ENCODE measurements at regions not wholly inside any gene's neighbourhood (a gene's known extent, or its start where the extent isn't known, plus 50 kb on each side); places are given as distances from the start of the nearest gene placed in this dataset.

DNA sequence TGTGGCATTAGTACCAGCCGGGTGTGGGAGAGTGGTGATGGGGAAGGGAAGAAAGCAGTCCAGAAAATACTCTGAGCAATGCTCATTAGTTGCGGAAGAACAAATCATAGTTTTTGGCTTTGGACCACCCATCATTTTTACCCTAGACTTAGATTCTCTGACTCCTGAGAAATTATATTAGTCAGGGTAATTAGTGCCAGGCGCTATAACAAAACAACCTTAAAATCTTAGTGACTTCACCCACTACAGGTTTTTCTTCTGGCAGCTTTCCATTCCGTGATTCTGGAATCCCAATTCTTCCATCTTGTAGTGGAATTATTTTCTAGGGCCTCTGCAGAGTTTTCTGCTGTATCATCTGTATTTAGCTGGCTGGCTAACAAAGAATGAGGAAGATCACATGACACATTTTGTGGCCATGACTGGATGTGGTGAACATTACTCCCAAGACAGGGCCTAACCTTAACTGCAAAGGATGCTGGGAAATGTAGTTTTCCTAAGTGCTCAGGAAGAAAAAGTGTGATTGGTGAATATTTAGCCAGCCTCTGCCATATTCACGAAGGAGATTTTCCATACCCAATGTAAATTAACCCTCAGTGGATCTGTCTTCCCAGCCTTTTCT is 373.0 kb upstream of the MEF2C start:
- peak; percentile 51 for DNase-seq
- no peak overlapping the region for H3K27ac ChIP-seq (ENCODE audit: low read length)
- H4K20me1 ChIP-seq (ENCODE audit: low read length): no peaks in the 10 kb centered on the region
- no TSS peak for BruUV-seq (replicated peaks)
- H3K4me2 ChIP-seq (ENCODE audit: low read length): no peak overlapping the region
- ChIA-PET POLR2A (ENCODE audit: unreplicated experiment) (no interaction called here), CTCF (no interaction called here)
- no peak overlapping the region for H2AFZ ChIP-seq (ENCODE audit: low read length)
- no peak for TF ChIP-seq EZH2phosphoT487 (IDR thresholded peaks at IDR 0.05; ENCODE audit: borderline replicate concordance, low read length)
- TF ChIP-seq, protein P1, sequence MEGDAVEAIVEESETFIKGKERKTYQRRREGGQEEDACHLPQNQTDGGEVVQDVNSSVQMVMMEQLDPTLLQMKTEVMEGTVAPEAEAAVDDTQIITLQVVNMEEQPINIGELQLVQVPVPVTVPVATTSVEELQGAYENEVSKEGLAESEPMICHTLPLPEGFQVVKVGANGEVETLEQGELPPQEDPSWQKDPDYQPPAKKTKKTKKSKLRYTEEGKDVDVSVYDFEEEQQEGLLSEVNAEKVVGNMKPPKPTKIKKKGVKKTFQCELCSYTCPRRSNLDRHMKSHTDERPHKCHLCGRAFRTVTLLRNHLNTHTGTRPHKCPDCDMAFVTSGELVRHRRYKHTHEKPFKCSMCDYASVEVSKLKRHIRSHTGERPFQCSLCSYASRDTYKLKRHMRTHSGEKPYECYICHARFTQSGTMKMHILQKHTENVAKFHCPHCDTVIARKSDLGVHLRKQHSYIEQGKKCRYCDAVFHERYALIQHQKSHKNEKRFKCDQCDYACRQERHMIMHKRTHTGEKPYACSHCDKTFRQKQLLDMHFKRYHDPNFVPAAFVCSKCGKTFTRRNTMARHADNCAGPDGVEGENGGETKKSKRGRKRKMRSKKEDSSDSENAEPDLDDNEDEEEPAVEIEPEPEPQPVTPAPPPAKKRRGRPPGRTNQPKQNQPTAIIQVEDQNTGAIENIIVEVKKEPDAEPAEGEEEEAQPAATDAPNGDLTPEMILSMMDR (conservative IDR thresholded peaks at IDR 0.05; ENCODE audit: low read depth, low read length): no peak
- TF ChIP-seq EZH2 (IDR thresholded peaks at IDR 0.05; ENCODE audit: low read length, unreplicated experiment): no peak
- H3K36me3 ChIP-seq (ENCODE audit: low read depth, low read length): no peaks in the 10 kb centered on the region
- no peaks in the 10 kb centered on the region for H3K79me2 ChIP-seq (ENCODE audit: low read length)
- no peak overlapping the region for H3K4me3 ChIP-seq (ENCODE audit: low read length)
- H3K9me3 ChIP-seq (ENCODE audit: low read length): no peaks in the 10 kb centered on the region
- H3K4me1 ChIP-seq (ENCODE audit: insufficient read depth, low read length): no peaks in the 10 kb centered on the region
- no peak for ATAC-seq
- no peaks in the 10 kb centered on the region for H3K9me2 ChIP-seq (replicated peaks; ENCODE audit: low read length)
- intact Hi-C loops (cut with micrococcal nuclease): no loop called here
- no peaks in the 10 kb centered on the region for H3F3A ChIP-seq (ENCODE audit: low read length, unreplicated experiment)
- H3K27me3 ChIP-seq (ENCODE audit: low read length): no peaks in the 10 kb centered on the region
- H3K9ac ChIP-seq (ENCODE audit: low read length): no peak overlapping the region

DNA sequence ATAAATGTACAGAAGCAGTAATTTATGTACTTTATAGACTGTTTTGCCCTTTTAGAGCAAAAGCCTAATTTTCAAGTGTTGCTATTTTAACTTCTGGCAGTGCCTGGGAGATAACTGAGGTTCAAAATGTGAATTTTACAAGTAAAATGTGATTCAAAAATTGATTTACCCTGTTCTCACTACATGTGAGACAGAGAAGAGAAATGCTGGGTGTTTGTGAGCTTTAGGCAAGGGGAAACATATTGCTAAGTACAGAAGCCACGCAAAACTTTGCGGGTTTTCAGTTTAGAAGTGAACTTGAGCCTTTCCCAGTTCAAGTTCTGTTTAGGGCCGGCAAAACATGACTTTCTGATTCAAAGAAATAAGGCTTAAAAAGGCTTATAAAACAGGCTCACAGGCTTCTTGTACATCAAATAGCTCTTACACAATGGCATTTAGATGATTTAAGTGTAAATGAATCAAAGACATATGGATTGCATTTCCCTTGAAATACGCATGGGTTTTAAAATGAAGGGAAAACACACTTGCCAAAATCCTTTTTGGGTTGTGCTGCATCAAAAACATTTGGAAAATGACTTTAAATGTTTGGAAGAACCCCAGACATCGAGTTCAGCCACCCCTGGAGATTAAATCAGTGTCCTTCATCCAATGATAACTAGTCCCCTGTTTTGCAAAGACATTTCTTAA is 370.8 kb upstream of the MEF2C start:
- no peaks in the 10 kb centered on the region for H3F3A ChIP-seq (ENCODE audit: low read length, unreplicated experiment)
- TF ChIP-seq, protein P1 (conservative IDR thresholded peaks at IDR 0.05; ENCODE audit: low read depth, low read length): no peak
- TF ChIP-seq EZH2 (IDR thresholded peaks at IDR 0.05; ENCODE audit: low read length, unreplicated experiment) (no peak), EZH2phosphoT487 (IDR thresholded peaks at IDR 0.05; ENCODE audit: borderline replicate concordance, low read length) (no peak)
- no TSS peak for BruUV-seq (replicated peaks)
- no peak overlapping the region for H3K9ac ChIP-seq (ENCODE audit: low read length)
- ChIA-PET POLR2A (ENCODE audit: unreplicated experiment) (no interaction called here), CTCF (no interaction called here)
- no peak overlapping the region for H3K27ac ChIP-seq (ENCODE audit: low read length)
- no peaks in the 10 kb centered on the region for H3K9me2 ChIP-seq (replicated peaks; ENCODE audit: low read length)
- DNase-seq (no peak), ATAC-seq (no peak)
- H3K79me2 ChIP-seq (ENCODE audit: low read length): no peaks in the 10 kb centered on the region
- no peaks in the 10 kb centered on the region for H3K27me3 ChIP-seq (ENCODE audit: low read length)
- H4K20me1 ChIP-seq (ENCODE audit: low read length): no peaks in the 10 kb centered on the region
- H3K4me2 ChIP-seq (ENCODE audit: low read length): no peak overlapping the region
- no peaks in the 10 kb centered on the region for H3K9me3 ChIP-seq (ENCODE audit: low read length)
- H3K4me3 ChIP-seq (ENCODE audit: low read length): no peak overlapping the region
- intact Hi-C loops (cut with micrococcal nuclease): no loop called here
- H3K36me3 ChIP-seq (ENCODE audit: low read depth, low read length): no peaks in the 10 kb centered on the region
- H2AFZ ChIP-seq (ENCODE audit: low read length): no peak overlapping the region
- H3K4me1 ChIP-seq (ENCODE audit: insufficient read depth, low read length): no peaks in the 10 kb centered on the region

DNA sequence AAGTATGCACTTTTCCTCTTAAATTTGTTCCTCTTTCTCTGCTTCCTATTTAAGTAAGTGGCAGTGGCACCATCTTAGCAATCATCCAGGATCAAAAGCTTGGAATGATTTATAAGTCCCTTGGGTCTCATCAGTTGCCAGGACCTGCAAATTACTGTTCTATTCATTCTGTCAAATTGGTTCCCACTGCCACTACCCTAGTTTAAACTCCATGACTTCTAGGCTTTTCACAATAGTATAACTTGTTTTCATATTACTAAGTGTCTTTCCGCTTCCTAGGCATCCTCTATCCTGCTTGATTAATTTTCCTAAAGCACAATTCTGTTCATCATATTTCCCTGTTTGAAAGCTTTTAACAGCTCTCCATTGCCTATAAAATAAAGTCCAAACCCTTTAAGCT is 363.9 kb upstream of the MEF2C start:
- Histone ChIP-seq H3K4me1 (ENCODE audit: insufficient read depth, low read length) (peaks cover 7% of the 10 kb centered on the region; the same call in 1 of the 2 replicates), H3K79me2 (ENCODE audit: low read length) (no peaks in the 10 kb centered on the region), H3K4me3 (ENCODE audit: low read length) (no peak overlapping the region), H3K9me3 (ENCODE audit: low read length) (no peaks in the 10 kb centered on the region), H3K9ac (ENCODE audit: low read length) (no peak overlapping the region), H3F3A (ENCODE audit: low read length, unreplicated experiment) (no peaks in the 10 kb centered on the region), H3K9me2 (replicated peaks; ENCODE audit: low read length) (no peaks in the 10 kb centered on the region), H2AFZ (ENCODE audit: low read length) (no peak overlapping the region), H3K27me3 (ENCODE audit: low read length) (no peaks in the 10 kb centered on the region), H4K20me1 (ENCODE audit: low read length) (no peaks in the 10 kb centered on the region), H3K36me3 (ENCODE audit: low read depth, low read length) (no peaks in the 10 kb centered on the region), H3K4me2 (ENCODE audit: low read length) (no peak overlapping the region), H3K27ac (ENCODE audit: low read length) (no peak overlapping the region)
- intact Hi-C loops (cut with micrococcal nuclease): no loop called here
- ATAC-seq: no peak
- CTCF ChIA-PET: no interaction called here
- TF ChIP-seq EZH2phosphoT487 (IDR thresholded peaks at IDR 0.05; ENCODE audit: borderline replicate concordance, low read length) (no peak), EZH2 (IDR thresholded peaks at IDR 0.05; ENCODE audit: low read length, unreplicated experiment) (no peak)
- TF ChIP-seq, protein P1 (conservative IDR thresholded peaks at IDR 0.05; ENCODE audit: low read depth, low read length): no peak
- DNase-seq: no peak
- BruUV-seq (replicated peaks): no TSS peak
- POLR2A ChIA-PET (ENCODE audit: unreplicated experiment): no interaction called here

Measured in PC-3 (cell line).